Heart left ventricle (tissue), 16 donors: ENCODE measurements at regions not wholly inside any gene's neighbourhood (a gene's known extent, or its start where the extent isn't known, plus 50 kb on each side); places are given as distances from the start of the nearest gene placed in this dataset.

Source experiments
- ATAC-seq, 4 donors: fragments of 200-7000 bp; cut with Tn5 transposase; one replicate each; pipeline ENCODE4 v1.9.1; 2020 to 2022; ENCODE audit warnings: moderate library complexity in 4 of 4, mild to moderate bottlenecking in 3 of 4, moderate number of reproducible peaks in 1 of 4
- DNase-seq, 5 donors: peaks; one replicate each; pipeline ENCODE4 v3.0.0-alpha.2; 2020
- H3K27ac ChIP-seq, 12 donors: fragments of 200-600 bp; sonication (generic) in 4 of 12; one replicate each; pipeline versions ENCODE4 v1.5.0 to v1.8.0; 2016 to 2022; ENCODE audit warnings: mild to moderate bottlenecking in 2 of 12
- H3K27me3 ChIP-seq, 9 donors: fragments of 200-600 bp; sonication (generic) in 2 of 9; one replicate each; pipeline versions ENCODE4 v1.5.1 to v1.8.0; 2016 to 2022; ENCODE audit warnings: mild to moderate bottlenecking in 3 of 9
- H3K36me3 ChIP-seq, 9 donors: fragments of 200-600 bp; sonication (generic) in 2 of 9; one replicate each; pipeline versions ENCODE4 v1.5.0 to v1.8.0; 2018 to 2022; ENCODE audit warnings: mild to moderate bottlenecking in 2 of 9
- H3K4me1 ChIP-seq, 12 donors: fragments of 200-600 bp; sonication (generic) in 4 of 12; one replicate each; pipeline versions ENCODE4 v1.5.0 to v1.8.0; 2016 to 2022; ENCODE audit warnings: mild to moderate bottlenecking in 3 of 12
- H3K4me3 ChIP-seq, 12 donors: fragments of 200-600 bp; sonication (generic) in 4 of 12; one replicate each; pipeline versions ENCODE4 v1.5.0 to v1.8.0; 2017 to 2022; ENCODE audit warnings: mild to moderate bottlenecking in 9 of 12, moderate library complexity in 4 of 12
- H3K9me3 ChIP-seq, 12 donors: fragments of 200-600 bp; sonication (generic) in 4 of 12; one replicate each; pipeline versions ENCODE4 v1.5.0 to v1.8.0; 2016 to 2022; ENCODE audit warnings: mild to moderate bottlenecking in 1 of 12
- POLR2A ChIP-seq, 2 donors: fragments of 450-650 bp; IDR thresholded peaks; one replicate each; pipeline ENCODE4 v1.6.1; 2017; ENCODE audit warnings: antibody characterized with exemption in 2 of 2, mild to moderate bottlenecking in 2 of 2, moderate library complexity in 2 of 2
- WGBS, 4 donors: extraction: QIAGEN DNeasy Blood & Tissue Kit in 2 of 4; methylation state at CpG; one replicate each; pipeline versions ENCODE4 v1.1.5 to v1.1.7; 2013 to 2018; 5-methylcytosine and 5-hydroxymethylcytosine counted together
- intact Hi-C, 10 donors: fragments of 100-400 bp; cut with DNase I; formaldehyde crosslinking; loops; one replicate each; pipeline versions ENCODE4 v1.11.1 to v1.14.2; 2022
- TF ChIP-seq, protein P1 (sequence below), 12 donors: fragments of 200-600 bp; sonication (generic) in 4 of 12; IDR thresholded peaks; one replicate each; pipeline versions ENCODE4 v1.5.0 to v1.8.0; 2018 to 2022; ENCODE audit warnings: antibody characterized with exemption in 12 of 12, mild to moderate bottlenecking in 5 of 12
- donor health status: ischemic (EF 13 %, LVEDD 7.1; RV severe dilation, severe dysfunction).
- donor health status: healthy with polysubstance abuse.
- donor health status: DM: no; HTN: yes; CAD: no.
- donor health status: DM: no; HTN: no; CAD: no.
- donor health status: ischemic (EF 25% LVEDD 6.9; RV normal size, moderate dysfunction).
- donor health status: ischemic (EF 25% LVEDD 5.7; RV mildly dilated, moderate dysfunction).
- donor health status: healthy.
- donor health status: DM: yes; HTN: yes; CAD: no.
- donor health status: ischemic (EF 35%, LVEDD 5.7; RV mildly dilated, moderate dysfunction).
- donor health status: nonischemic (EF 11% LVEDD 7.7; RV severe dilation, severe dysfunction).
- donor health status: DM: yes; HTN: yes; CAD: no.
- donor health status: PGD.
- donor health status: ischemic (EF 29% LVEDD 5.4; RV normal size, mild dysfunction).
- donor health status: nonischemic (EF 23%, LVEDD 6.1; RV moderate dilation, normal function).

DNA sequence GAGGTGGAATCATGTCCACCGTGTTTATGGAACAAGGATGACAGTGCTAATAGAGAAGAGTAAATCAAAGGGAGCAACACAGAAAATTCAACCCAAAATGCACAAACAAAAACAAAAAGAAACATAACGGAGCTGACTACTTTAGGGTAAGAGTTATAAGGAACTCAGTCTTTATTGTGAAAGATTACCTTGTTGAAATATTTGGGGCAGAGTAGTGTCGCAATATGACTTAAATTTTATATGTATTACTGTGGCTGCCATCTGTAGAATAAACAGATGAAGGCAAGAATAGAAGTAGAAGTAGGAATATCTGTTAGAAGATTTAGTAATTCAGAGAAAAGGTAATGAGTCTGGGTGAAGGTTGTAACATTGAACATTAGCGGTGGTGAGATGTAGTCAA, 913.9 kb downstream of the BRINP3 start:
- TF ChIP-seq, protein P1, sequence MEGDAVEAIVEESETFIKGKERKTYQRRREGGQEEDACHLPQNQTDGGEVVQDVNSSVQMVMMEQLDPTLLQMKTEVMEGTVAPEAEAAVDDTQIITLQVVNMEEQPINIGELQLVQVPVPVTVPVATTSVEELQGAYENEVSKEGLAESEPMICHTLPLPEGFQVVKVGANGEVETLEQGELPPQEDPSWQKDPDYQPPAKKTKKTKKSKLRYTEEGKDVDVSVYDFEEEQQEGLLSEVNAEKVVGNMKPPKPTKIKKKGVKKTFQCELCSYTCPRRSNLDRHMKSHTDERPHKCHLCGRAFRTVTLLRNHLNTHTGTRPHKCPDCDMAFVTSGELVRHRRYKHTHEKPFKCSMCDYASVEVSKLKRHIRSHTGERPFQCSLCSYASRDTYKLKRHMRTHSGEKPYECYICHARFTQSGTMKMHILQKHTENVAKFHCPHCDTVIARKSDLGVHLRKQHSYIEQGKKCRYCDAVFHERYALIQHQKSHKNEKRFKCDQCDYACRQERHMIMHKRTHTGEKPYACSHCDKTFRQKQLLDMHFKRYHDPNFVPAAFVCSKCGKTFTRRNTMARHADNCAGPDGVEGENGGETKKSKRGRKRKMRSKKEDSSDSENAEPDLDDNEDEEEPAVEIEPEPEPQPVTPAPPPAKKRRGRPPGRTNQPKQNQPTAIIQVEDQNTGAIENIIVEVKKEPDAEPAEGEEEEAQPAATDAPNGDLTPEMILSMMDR (IDR thresholded peaks at IDR 0.05): no peak
- TF ChIP-seq POLR2A (IDR thresholded peaks at IDR 0.05): no peak
- no peaks in the 10 kb centered on the region for H3K4me1 ChIP-seq
- intact Hi-C loops: no loop called here
- 89 to 95% (median 92%) methylated on average over 4 of the region's 4 CpGs for WGBS, 4 donors
- no peaks in the 10 kb centered on the region for H3K27me3 ChIP-seq
- H3K9me3 ChIP-seq: peaks cover 0 to 11% (median 0%) of the 10 kb centered on the region in 12 donors
- H3K4me3 ChIP-seq: no peak overlapping the region
- no peaks in the 10 kb centered on the region for H3K36me3 ChIP-seq
- ATAC-seq: no peak
- no peak overlapping the region for H3K27ac ChIP-seq
- no peak for DNase-seq

DNA sequence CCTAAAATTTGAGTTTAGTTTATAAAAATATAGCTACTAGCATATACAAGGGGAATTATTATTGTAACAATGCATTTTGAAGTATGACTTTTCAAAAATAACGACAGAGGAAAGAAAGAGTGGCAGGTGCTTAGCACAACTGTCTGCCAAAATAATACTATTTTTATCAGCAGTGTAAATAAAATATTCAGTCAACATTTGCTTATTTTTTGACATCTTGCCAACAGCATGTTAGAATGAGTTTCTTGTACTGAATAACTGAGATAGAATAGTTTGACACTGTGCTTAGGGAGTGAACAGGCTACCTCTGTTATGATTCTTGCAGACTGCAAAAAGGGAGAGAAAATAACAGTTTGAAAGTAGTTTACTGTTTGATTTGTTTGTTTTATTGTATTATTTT, 909.8 kb downstream of the BRINP3 start:
- TF ChIP-seq POLR2A (IDR thresholded peaks at IDR 0.05): no peak
- TF ChIP-seq, protein P1 (IDR thresholded peaks at IDR 0.05): no peak
- intact Hi-C loops: no loop called here
- DNase-seq (no peak), ATAC-seq (no peak)
- Histone ChIP-seq H3K36me3 (no peaks in the 10 kb centered on the region), H3K4me3 (no peak overlapping the region), H3K4me1 (no peaks in the 10 kb centered on the region), H3K27ac (no peak overlapping the region), H3K9me3 (peaks cover 0 to 5% (median 0%) of the 10 kb centered on the region in 12 donors), H3K27me3 (no peaks in the 10 kb centered on the region)
- WGBS, 4 donors: 21 to 42% (median 31%) methylated on average over 1 of the region's 1 CpG

DNA sequence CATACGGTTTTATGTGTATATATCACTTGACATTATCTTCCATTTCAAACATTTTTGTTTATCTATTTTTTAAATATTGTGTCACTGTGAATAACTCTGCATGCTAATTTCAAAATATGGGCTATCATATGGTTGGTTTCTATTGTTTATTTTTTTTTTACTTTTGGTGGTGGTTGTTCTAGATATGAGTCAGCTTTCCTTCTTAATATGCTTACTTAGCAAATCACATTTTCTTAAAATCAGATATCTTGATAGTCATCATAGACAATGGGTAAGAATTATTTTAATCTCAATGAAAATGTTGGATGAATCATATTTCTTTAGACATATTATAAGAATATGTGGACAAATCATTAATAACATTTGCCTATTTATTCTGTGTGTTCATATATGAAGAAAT, 881.5 kb downstream of the BRINP3 start:
- Histone ChIP-seq H3K9me3 (peaks cover 0 to 6% (median 0%) of the 10 kb centered on the region in 12 donors), H3K36me3 (no peaks in the 10 kb centered on the region), H3K27ac (no peak overlapping the region), H3K4me1 (no peaks in the 10 kb centered on the region), H3K4me3 (no peak overlapping the region), H3K27me3 (no peaks in the 10 kb centered on the region)
- no peak for ATAC-seq
- intact Hi-C loops: no loop called here
- TF ChIP-seq POLR2A (IDR thresholded peaks at IDR 0.05): no peak
- TF ChIP-seq, protein P1 (IDR thresholded peaks at IDR 0.05): no peak
- no peak for DNase-seq
- 78 to 86% (median 80%) methylated on average over 1 of the region's 1 CpG for WGBS, 4 donors

DNA sequence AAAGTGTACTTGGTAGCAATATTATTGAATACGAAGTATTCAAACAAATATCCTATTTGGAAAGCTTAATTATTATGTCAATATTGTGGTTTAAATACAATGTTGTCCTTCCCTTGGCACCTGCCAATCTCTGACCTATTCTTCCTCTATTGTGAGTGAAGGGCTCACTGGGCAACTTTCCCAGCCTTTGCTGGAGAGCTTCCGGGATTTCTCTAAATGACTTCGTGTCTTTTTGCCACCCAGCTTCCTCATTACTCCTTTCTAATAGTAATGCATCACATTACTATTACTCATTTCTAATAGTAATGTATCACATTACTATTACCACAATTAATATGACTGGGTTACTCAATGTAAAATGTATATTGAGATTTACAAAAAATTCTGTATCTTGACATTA, 880.6 kb downstream of the BRINP3 start:
- TF ChIP-seq POLR2A (IDR thresholded peaks at IDR 0.05): no peak
- TF ChIP-seq, protein P1 (IDR thresholded peaks at IDR 0.05): no peak
- WGBS, 4 donors: 32 to 42% (median 39%) methylated on average over 3 of the region's 3 CpGs
- no peak for DNase-seq
- Histone ChIP-seq H3K4me3 (no peak overlapping the region), H3K9me3 (peaks cover 0 to 6% (median 0%) of the 10 kb centered on the region in 12 donors), H3K36me3 (no peaks in the 10 kb centered on the region), H3K4me1 (no peaks in the 10 kb centered on the region), H3K27me3 (no peaks in the 10 kb centered on the region), H3K27ac (no peak overlapping the region)
- no peak for ATAC-seq
- intact Hi-C loops: no loop called here
